H1 (cell line): ENCODE measurements at regions not wholly inside any gene's neighbourhood (a gene's known extent, or its start where the extent isn't known, plus 50 kb on each side); places are given as distances from the start of the nearest gene placed in this dataset.

Experiments
- ATF3 ChIP-seq: IDR thresholded peaks from 2 replicates; pipeline ENCODE4 v1.6.1; 2011; ENCODE audit warnings: low read depth, mild to moderate bottlenecking, low read length; ENCODE audit not compliant: insufficient read depth
- CTBP2 ChIP-seq: IDR thresholded peaks from 2 replicates; pipeline ENCODE4 v1.7.0; 2011; ENCODE audit warnings: borderline replicate concordance, mild to moderate bottlenecking, moderate library complexity, mixed read lengths, low read length; ENCODE audit not compliant: insufficient read depth, insufficient read length
- PHF8 ChIP-seq: fragments of 200-600 bp; sonication (generic); conservative IDR thresholded peaks from 2 replicates; pipeline ENCODE4 v1.7.1; 2012; ENCODE audit warnings: low read depth, mild to moderate bottlenecking, inconsistent platforms, low read length, moderate library complexity
- POLR2AphosphoS5 ChIP-seq: IDR thresholded peaks from 2 replicates; pipeline ENCODE4 v1.6.1; 2011; ENCODE audit warnings: low read depth, low read length

GRCh38 chr6:164661716-164662115, 647.7 kb downstream of the C6orf118 start (continued):
- no peak for TF ChIP-seq ATF3
- no peak for TF ChIP-seq PHF8
- no peak for TF ChIP-seq CTBP2
- no peak for TF ChIP-seq POLR2AphosphoS5
